ENCODE measurements at regions not wholly inside any gene's neighbourhood (a gene's known extent, or its start where the extent isn't known, plus 50 kb on each side); places are given as distances from the start of the nearest gene placed in this dataset.

GRCh38 chr21:35268261-35268660, 219.2 kb upstream of the RUNX1 start:
- DNase-seq (ENCODE audit: low spot score in 2 of 2) (no peak), ATAC-seq (no peak)
- no peak overlapping the region for H3K4me3 Mint-ChIP-seq
- no peaks in the 10 kb centered on the region for H3K9me3 Mint-ChIP-seq
- no peak overlapping the region for H3K27ac Mint-ChIP-seq
- no peaks in the 10 kb centered on the region for H3K36me3 Mint-ChIP-seq
- H3K4me1 Mint-ChIP-seq, result peaks cover 6% of the 10 kb centered on the region

GRCh38 chr21:35266546-35266945, 217.4 kb upstream of the RUNX1 start:
- H3K9me3 Mint-ChIP-seq, result no peaks in the 10 kb centered on the region
- no peak for ATAC-seq
- H3K4me3 Mint-ChIP-seq, result no peak overlapping the region

GRCh38 chr21:35265170-35265877, 216.2 kb upstream of the RUNX1 start:
- Mint-ChIP-seq H3K4me3 (no peak overlapping the region), H3K4me1 (peaks cover 6% of the 10 kb centered on the region), H3K27ac (no peak overlapping the region), H3K36me3 (no peaks in the 10 kb centered on the region), H3K9me3 (no peaks in the 10 kb centered on the region)
- no peak for DNase-seq (ENCODE audit: low spot score in 2 of 2)
- no peak for ATAC-seq

More at GRCh38 chr21:35266546-35266945, 217.4 kb upstream of the RUNX1 start:
- peaks cover 6% of the 10 kb centered on the region for H3K4me1 Mint-ChIP-seq
- H3K27ac Mint-ChIP-seq, result no peak overlapping the region
- DNase-seq (ENCODE audit: low spot score in 2 of 2), result no peak
- no peaks in the 10 kb centered on the region for H3K36me3 Mint-ChIP-seq

- Mint-ChIP-seq H3K36me3 (no peaks in the 10 kb centered on the region), H3K4me1 (peaks cover 21% of the 10 kb centered on the region), H3K27ac (no peak overlapping the region), H3K9me3 (no peaks in the 10 kb centered on the region), H3K4me3 (no peak overlapping the region)
- DNase-seq (ENCODE audit: low spot score in 2 of 2) (no peak), ATAC-seq (no peak)
These were observed 210.4 kb upstream of the RUNX1 start for GRCh38 chr21:35259457-35259856.

GRCh38 chr21:35258521-35258920, 209.4 kb upstream of the RUNX1 start:
- Mint-ChIP-seq H3K27ac (no peak overlapping the region), H3K4me1 (peaks cover 21% of the 10 kb centered on the region)

GRCh38 chr21:35257413-35257812, 208.3 kb upstream of the RUNX1 start:
- H3K9me3 Mint-ChIP-seq, result no peaks in the 10 kb centered on the region
- DNase-seq (ENCODE audit: low spot score in 2 of 2) (no peak), ATAC-seq (peak; percentile 76)
- H3K4me1 Mint-ChIP-seq, result peaks cover 23% of the 10 kb centered on the region
- no peaks in the 10 kb centered on the region for H3K36me3 Mint-ChIP-seq
- H3K4me3 Mint-ChIP-seq, result no peak overlapping the region
- peak overlapping the region; percentile 49 for H3K27ac Mint-ChIP-seq

More at GRCh38 chr21:35258521-35258920, 209.4 kb upstream of the RUNX1 start:
- DNase-seq (ENCODE audit: low spot score in 2 of 2) (no peak), ATAC-seq (no peak)
- no peaks in the 10 kb centered on the region for H3K36me3 Mint-ChIP-seq
- H3K4me3 Mint-ChIP-seq, result no peak overlapping the region
- no peaks in the 10 kb centered on the region for H3K9me3 Mint-ChIP-seq

- DNase-seq (ENCODE audit: low spot score in 2 of 2), result no peak
- H3K9me3 Mint-ChIP-seq, result no peaks in the 10 kb centered on the region
These were observed 207.4 kb upstream of the RUNX1 start for GRCh38 chr21:35256468-35256988.

GRCh38 chr21:35254765-35255138, 205.7 kb upstream of the RUNX1 start:
- Mint-ChIP-seq H3K27ac (peak overlapping the region; percentile 17), H3K36me3 (no peaks in the 10 kb centered on the region), H3K4me1 (peaks cover 35% of the 10 kb centered on the region), H3K9me3 (peaks cover 3% of the 10 kb centered on the region), H3K4me3 (no peak overlapping the region)
- no peak for DNase-seq (ENCODE audit: low spot score in 2 of 2)
- ATAC-seq, result no peak

More at GRCh38 chr21:35256468-35256988, 207.4 kb upstream of the RUNX1 start:
- Mint-ChIP-seq H3K4me1 (peaks cover 32% of the 10 kb centered on the region), H3K4me3 (peak overlapping the region; percentile 42), H3K36me3 (no peaks in the 10 kb centered on the region), H3K27ac (peak overlapping the region; percentile 49)
- peak; percentile 58 for ATAC-seq

GRCh38 chr21:35254006-35254764, 205.1 kb upstream of the RUNX1 start:
- Mint-ChIP-seq H3K9me3 (peaks cover 3% of the 10 kb centered on the region), H3K36me3 (no peaks in the 10 kb centered on the region), H3K4me1 (peaks cover 35% of the 10 kb centered on the region), H3K4me3 (no peak overlapping the region), H3K27ac (no peak overlapping the region)
- DNase-seq (ENCODE audit: low spot score in 2 of 2), result no peak
- no peak for ATAC-seq

- ATAC-seq (peak; percentile 92), DNase-seq (ENCODE audit: low spot score in 2 of 2) (no peak)
These were observed 203.7 kb upstream of the RUNX1 start for GRCh38 chr21:35252831-35253230.

GRCh38 chr21:35249636-35250035, 200.5 kb upstream of the RUNX1 start:
- DNase-seq (ENCODE audit: low spot score in 2 of 2) (no peak), ATAC-seq (no peak)
- H3K9me3 Mint-ChIP-seq, result peaks cover 7% of the 10 kb centered on the region
- H3K36me3 Mint-ChIP-seq, result no peaks in the 10 kb centered on the region
- H3K27ac Mint-ChIP-seq, result no peak overlapping the region
- no peak overlapping the region for H3K4me3 Mint-ChIP-seq
- H3K4me1 Mint-ChIP-seq, result peaks cover 15% of the 10 kb centered on the region

More at GRCh38 chr21:35252831-35253230, 203.7 kb upstream of the RUNX1 start:
- H3K36me3 Mint-ChIP-seq, result no peaks in the 10 kb centered on the region
- peaks cover 7% of the 10 kb centered on the region for H3K9me3 Mint-ChIP-seq
- no peak overlapping the region for H3K4me3 Mint-ChIP-seq
- H3K27ac Mint-ChIP-seq, result no peak overlapping the region
- peaks cover 35% of the 10 kb centered on the region for H3K4me1 Mint-ChIP-seq

- H3K4me1 Mint-ChIP-seq, result no peaks in the 10 kb centered on the region
- peaks cover 7% of the 10 kb centered on the region for H3K9me3 Mint-ChIP-seq
- no peaks in the 10 kb centered on the region for H3K36me3 Mint-ChIP-seq
- no peak overlapping the region for H3K27ac Mint-ChIP-seq
- no peak overlapping the region for H3K4me3 Mint-ChIP-seq
- DNase-seq (ENCODE audit: low spot score in 2 of 2) (no peak), ATAC-seq (no peak)
These were observed 196.8 kb upstream of the RUNX1 start for GRCh38 chr21:35245879-35246278.

GRCh38 chr21:35244514-35244913, 195.4 kb upstream of the RUNX1 start:
- no peak for ATAC-seq
- H3K4me3 Mint-ChIP-seq, result no peak overlapping the region
- no peaks in the 10 kb centered on the region for H3K4me1 Mint-ChIP-seq
- no peaks in the 10 kb centered on the region for H3K36me3 Mint-ChIP-seq
- no peak overlapping the region for H3K27ac Mint-ChIP-seq
- H3K9me3 Mint-ChIP-seq, result peaks cover 4% of the 10 kb centered on the region
- DNase-seq (ENCODE audit: low spot score in 2 of 2), result no peak

GRCh38 chr21:35243171-35243570, 194.1 kb upstream of the RUNX1 start:
- H3K36me3 Mint-ChIP-seq, result no peaks in the 10 kb centered on the region
- H3K9me3 Mint-ChIP-seq, result no peaks in the 10 kb centered on the region
- DNase-seq (ENCODE audit: low spot score in 2 of 2) (no peak), ATAC-seq (no peak)
- no peak overlapping the region for H3K27ac Mint-ChIP-seq
- H3K4me1 Mint-ChIP-seq, result peaks cover 4% of the 10 kb centered on the region
- no peak overlapping the region for H3K4me3 Mint-ChIP-seq

GRCh38 chr21:35239811-35240219, 190.7 kb upstream of the RUNX1 start:
- Mint-ChIP-seq H3K36me3 (no peaks in the 10 kb centered on the region), H3K27ac (no peak overlapping the region), H3K4me1 (peaks cover 34% of the 10 kb centered on the region), H3K9me3 (peaks cover 2% of the 10 kb centered on the region), H3K4me3 (no peak overlapping the region)
- DNase-seq (ENCODE audit: low spot score in 2 of 2) (no peak), ATAC-seq (no peak)

- no peak for ATAC-seq
- Mint-ChIP-seq H3K36me3 (no peaks in the 10 kb centered on the region), H3K27ac (peak overlapping the region; percentile 18), H3K9me3 (peaks cover 2% of the 10 kb centered on the region), H3K4me1 (peaks cover 37% of the 10 kb centered on the region), H3K4me3 (no peak overlapping the region)
- no peak for DNase-seq (ENCODE audit: low spot score in 2 of 2)
These were observed 189.0 kb upstream of the RUNX1 start for GRCh38 chr21:35238119-35238518.
